HG02938 (cell line): ENCODE measurements at regions not wholly inside any gene's neighbourhood (a gene's known extent, or its start where the extent isn't known, plus 50 kb on each side); places are given as distances from the start of the nearest gene placed in this dataset.
"Not testable (repeated sequence)": the region's sequence is repeated elsewhere in the genome, so short reads cannot be mapped to it uniquely, and the experiment has no call there.

ENCODE experiments used
- ATAC-seq: cut with Tn5 transposase; IDR thresholded peaks from one replicate; pipeline ENCODE4 v1.9.1; 2021; ENCODE audit warnings: mild to moderate bottlenecking, moderate library complexity; ENCODE audit not compliant: unreplicated experiment

- ATAC-seq: no peak
These were observed 520.5 kb upstream of the NR3C2 start for GRCh38 chr4:148962539-148963290.

DNA sequence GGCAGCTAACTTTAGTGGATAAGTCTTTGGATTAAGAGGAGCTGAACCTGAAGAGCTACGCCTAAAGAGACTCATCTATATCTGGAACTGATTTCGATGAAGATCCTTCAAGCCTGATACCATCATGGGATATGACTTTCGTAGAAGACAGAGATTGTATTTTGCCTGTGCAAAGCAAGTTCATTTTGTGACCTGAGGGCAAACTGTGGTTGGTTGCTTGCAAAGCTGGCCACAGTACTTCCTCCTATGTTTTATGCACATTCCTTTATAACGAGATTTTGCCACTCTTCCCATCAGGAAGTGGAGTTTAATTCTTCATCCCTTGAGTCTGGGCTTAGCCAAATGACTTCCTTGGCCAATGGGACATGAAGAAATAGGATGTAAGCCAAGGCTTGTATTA, 519.3 kb upstream of the NR3C2 start:
- no peak for ATAC-seq

DNA sequence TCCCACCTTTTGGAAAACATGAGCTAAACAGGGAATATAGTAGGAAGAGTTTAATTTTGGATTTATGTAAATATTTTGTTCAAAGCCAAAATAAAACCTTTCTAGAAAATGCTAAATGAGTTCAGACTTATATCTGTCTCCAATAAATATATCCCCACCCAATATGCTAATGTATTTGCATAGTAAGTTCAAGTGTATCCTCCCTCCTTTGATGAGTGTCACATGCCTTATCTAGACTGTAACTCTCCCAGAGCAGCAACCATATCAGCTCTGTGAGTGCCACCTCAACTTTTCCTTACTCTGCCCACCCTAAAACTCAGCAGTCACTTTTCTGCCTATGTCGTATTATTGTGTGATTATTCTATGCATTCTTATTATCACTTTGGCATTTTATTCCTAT, 516.1 kb upstream of the NR3C2 start:
- ATAC-seq: no peak

- ATAC-seq: no peak
These were observed 513.5 kb upstream of the NR3C2 start for GRCh38 chr4:148955564-148956297.

DNA sequence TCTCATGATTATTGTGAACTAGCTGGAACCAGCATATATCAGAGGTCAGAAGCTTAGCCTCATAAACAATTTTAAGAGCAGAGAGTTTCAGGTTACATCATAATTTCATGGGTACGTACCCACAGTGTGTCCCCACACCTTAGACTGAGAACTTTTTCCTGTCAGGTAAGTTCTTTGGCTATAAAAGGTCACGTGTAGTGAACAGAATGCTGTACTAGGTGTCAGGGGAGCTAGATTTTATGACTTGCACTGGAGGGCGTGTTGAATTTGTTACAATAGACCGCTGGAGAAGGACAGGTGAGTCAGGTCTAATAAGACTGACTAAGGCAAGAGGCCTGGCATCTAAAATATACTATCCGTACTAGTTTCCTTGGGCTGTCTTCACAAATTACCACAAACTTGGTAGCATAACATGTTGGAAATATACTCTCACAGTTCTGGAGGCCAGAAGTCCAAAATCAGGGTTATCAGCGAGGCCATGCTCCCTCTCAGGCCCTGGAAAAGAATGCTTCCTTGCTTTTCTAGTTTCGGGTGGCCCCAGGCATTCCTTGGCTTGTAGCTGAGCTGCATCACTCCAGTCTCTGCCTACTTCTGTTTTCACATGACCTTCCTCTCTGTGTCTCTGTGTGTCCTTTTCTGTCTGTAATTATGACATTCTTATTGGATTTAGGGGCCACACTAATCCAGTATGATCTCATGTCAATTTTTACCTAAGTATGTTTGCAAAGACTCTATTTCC, 512.0 kb upstream of the NR3C2 start:
- no peak for ATAC-seq

DNA sequence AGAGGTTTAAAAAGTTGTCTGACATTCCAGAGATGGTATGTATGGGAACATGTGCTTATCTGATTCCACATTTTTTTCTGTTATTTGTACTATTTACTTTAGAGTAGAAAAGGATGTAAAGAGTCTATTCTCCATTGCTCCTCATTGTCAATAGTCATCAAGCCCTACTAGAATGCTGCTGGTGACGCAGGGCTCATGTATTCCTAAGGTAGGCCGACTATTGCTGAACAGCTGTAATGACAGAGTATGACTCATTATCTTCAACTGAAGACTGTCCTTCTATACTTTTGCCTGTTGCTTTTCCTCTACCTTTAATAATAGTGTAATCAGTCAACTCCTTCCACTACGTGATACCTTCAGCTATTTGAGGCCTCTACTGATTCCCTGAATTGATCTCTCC, 509.1 kb upstream of the NR3C2 start:
- ATAC-seq: no peak

DNA sequence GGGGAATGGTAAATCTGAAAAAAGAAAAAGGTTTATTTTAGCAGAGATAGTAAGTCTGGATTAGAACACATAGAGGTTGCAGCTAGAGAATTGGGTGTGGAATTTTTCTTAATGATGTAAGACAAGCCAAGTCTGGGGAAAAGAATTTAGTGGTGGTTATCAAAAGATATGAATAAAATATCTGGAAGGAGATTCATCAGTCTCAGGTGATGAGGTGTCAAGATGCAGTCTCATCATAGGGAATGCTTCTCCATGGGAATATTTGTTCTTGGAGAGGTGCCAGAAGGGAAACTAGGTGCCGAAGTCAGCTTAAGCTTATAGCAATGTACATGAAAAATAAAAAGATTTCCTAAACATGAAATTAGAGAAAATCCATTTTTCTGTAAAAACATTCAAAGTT, 504.1 kb upstream of the NR3C2 start:
- ATAC-seq: no peak

- no peak for ATAC-seq
These were observed 502.6 kb upstream of the NR3C2 start for GRCh38 chr4:148944839-148945219.

DNA sequence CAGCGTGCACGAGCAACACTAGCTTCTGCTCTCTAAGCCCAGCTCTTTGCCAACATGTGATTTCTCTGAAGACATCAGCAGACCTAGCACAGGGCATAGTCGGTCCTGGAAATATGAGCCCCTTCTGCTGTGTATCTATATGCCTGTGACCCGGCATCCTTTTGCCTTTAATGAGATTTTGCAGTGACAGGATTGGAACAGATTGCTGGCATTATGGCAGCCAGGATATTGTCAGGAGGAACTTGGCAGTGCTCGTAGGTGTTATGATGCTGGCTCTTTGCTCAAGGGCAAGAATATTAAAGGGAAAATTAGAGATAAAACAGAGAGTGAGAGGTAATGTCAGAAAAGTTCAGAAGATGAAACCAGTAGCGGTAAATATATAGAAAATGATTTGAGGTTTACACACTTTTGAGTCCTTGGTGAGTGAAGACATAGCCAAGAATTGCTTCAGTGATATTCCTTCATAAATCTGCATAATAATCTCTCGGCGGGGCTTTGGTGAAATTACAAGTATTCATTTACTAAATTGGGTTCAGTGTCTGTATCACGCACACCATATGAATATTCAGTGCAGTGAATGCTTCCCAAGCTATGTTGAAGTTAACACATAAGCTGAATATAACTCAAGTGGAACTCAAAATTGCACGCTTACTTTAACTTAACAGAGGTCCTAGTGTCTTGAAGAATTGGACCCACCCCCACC, 502.1 kb upstream of the NR3C2 start:
- ATAC-seq: no peak

DNA sequence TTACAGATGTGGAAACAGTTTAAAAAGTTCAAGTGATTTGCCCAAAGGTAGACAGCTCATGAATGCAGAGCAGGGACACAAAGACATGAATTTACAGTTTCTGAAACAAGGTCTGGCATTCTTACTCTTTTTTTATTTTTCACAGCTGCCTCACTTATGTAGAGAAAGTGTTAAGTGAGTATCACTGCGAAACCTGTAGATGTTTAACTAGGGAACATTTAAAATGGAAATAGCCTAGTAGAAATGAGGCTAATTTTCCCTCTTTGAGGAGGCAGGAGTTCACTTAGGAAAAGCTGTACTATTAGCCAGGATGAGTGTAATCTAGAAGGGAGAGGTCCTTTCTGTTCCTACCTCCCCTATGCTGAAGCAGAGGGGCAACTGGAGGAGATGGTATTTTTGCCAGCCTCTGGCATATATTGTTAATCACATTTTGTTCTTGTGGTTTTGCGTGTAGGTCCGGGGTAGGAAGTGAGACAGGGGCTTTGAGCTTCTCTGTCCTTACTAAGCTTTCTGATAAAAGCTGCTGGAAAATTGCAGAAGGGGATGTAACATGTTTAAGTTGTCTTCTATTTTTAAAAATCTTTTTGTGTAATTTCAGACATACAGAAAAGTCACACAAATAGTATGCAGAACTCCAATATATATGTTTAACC, 492.8 kb upstream of the NR3C2 start:
- no peak for ATAC-seq

GRCh38 chr4:148926276-148927260, 484.4 kb upstream of the NR3C2 start:
- ATAC-seq: no peak

DNA sequence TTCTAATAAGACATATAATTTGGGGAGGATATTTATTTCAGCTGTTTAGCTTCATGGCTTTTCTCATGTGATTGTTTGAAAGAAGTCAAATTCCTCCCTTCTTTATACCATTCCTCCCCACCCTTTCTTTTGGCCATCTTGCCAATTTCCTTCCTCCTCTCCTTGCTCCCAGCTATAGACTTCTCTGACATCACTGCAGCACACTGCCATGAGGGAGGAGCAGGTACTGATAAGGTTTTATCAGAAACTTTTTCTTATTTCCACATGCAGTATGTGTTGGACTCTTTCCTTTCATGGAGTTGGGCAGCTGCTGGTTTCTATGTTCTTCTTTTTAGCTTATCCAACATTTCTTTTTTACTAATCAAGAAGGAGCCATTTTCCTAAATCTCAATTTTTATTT, 481.7 kb upstream of the NR3C2 start:
- ATAC-seq: no peak

DNA sequence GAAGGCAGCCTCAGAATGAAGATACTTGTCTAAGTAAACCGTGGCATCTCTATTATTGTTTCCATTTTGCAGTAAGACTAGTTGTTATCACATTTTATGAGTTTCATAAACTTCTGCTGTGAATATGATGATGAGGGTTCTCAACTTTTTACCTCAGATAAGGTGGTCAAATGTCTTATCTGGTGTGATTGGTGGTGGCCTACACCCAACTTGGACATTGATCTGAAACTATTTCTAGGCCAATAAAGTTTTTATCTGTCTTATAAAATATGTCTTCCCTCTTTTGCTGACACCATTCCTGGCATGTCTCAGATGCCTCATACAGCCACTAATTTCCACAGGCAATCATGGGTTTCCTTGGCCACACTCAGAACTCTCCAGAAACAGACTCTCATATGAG, 480.3 kb upstream of the NR3C2 start:
- ATAC-seq: no peak

DNA sequence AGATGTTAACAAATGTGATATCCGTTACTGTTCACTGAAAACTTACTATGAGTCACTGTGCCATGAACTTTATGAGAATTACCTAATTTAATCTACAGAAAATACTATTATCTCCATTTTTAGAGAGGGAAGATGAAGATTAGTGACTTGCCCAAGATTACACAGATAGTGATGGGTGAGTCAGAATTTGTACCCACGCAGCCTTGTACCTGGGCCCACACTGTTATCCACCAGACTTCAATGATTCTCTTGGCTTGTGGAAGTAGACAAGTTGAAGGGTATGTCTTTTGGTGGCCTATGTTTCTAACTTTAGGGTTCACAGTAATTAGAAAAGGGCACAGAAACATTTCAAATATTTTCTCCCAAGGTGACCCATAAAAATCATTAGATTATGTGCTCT, 472.5 kb upstream of the NR3C2 start:
- ATAC-seq: no peak

DNA sequence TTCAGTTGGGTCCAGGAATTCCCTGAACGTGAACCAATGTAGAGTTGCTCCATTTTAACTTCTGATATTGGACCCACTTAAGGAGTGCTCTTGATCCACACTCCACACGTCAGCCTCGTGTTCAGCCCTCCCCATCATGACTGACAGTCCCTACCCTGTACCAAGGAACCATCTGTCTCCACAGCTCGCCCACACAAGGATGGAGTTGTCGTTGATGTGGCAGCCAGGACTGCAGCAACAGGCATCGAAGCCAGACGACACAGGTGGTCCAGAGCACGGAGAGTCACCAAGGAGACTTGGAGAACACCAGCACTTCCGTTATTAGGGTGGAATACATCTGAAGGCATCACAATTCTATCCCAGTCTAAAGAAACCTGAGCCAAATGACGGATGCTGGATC, 472.1 kb upstream of the NR3C2 start:
- no peak for ATAC-seq

GRCh38 chr4:148903388-148903787, 461.2 kb upstream of the NR3C2 start:
- no peak for ATAC-seq

- no peak for ATAC-seq
These were observed 459.0 kb upstream of the NR3C2 start for GRCh38 chr4:148901075-148901705.

- not testable (repeated sequence) for ATAC-seq
These were observed 455.9 kb upstream of the NR3C2 start for GRCh38 chr4:148898139-148898538.

DNA sequence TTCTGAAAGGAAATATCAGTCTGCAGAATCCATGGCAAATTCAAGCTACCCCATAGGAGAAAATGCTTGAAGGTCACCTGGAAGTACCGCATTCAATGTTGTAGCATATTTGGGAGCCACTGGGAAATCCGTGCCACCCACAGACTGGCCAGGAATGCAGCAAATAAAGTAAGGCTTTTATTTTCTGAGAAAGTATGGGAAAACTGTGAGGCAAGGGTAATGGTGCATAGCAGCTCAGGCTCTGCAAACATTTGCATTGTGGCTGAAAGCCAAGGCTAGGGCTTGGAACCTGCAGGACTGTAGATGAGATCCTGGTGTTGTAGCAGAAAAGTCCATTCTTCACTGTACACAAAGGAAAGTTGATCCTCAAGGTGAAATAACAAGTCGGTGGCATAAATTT, 450.9 kb upstream of the NR3C2 start:
- no peak for ATAC-seq
